SKM-1 treated with dmso at 0.1 percent for 144 hours (cell line): ENCODE measurements at regions not wholly inside any gene's neighbourhood (a gene's known extent, or its start where the extent isn't known, plus 50 kb on each side); places are given as distances from the start of the nearest gene placed in this dataset.

Experiments used
- DNase-seq: peaks from one replicate; lab custom pipeline; 2025; ENCODE audit not compliant: unreplicated experiment; lab: John Stamatoyannopoulos, UW

- no peak for DNase-seq
Observed at GRCh38 chr20:10802236-10802635, 128.4 kb upstream of the JAG1 start.

GRCh38 chr20:10805764-10806163, 132.0 kb upstream of the JAG1 start:
- DNase-seq: no peak

- no peak for DNase-seq
Observed at GRCh38 chr20:10806539-10806938, 132.7 kb upstream of the JAG1 start.

- no peak for DNase-seq
Observed at GRCh38 chr20:10807013-10807412, 133.2 kb upstream of the JAG1 start.

GRCh38 chr20:10812759-10813327, 139.0 kb upstream of the JAG1 start:
- DNase-seq: no peak

DNA sequence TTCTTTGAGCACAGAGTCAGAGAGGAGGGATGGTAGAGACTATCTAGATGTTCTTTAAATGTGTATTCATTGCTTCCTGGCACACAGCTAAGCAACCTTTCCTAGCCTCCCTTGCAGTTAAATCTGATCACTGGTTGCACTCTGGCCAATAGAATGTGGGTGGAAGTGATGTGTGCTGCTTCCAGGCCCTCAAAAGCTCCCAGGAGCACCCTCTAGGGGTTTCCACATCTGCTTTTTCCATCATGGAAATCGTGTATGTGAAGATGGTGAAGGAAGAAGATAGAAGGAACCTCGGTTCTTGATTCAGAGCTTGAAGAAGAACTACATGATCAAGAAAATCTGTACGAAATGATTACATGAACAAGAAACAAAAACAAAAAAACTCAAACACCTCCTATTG, 149.8 kb upstream of the JAG1 start:
- DNase-seq: no peak

DNA sequence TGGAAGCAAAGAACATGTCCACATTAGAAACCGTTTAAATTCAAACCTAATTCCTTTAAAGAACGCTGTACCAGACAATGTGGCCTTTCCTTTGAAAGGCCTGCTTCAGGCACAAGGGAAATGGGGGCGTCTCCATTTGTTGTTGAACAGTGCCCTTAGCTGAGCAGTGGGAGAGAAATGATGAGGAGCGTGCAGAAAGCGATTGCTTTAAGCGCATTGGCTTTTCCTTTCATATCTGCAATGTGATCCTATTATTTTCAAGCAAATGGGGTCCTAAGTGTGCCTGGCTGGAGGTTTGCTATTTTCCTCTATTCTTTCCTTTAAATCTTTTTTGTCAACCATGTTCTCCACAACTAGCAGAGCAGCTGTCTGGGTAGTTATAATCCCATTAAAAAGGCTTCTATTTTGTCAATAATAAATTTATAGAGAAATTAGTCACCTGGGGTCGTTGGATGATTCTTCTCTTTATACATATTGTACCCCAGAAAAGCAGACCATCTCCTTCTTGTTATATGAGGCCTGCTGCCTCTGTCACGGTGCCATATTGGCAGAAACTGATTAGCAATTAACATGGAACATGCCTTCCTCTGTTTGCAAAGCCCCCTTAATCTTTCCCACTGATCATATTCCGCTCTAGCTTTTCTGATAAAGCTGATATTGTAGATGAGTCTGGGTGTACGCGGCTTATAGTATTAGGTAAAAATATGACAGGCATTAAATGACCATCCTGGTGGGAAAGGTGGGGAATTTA, 151.1 kb upstream of the JAG1 start:
- DNase-seq: no peak

GRCh38 chr20:10826111-10826510, 152.3 kb upstream of the JAG1 start:
- no peak for DNase-seq

- DNase-seq: no peak
Observed at GRCh38 chr20:10828180-10828579, 154.4 kb upstream of the JAG1 start.

DNA sequence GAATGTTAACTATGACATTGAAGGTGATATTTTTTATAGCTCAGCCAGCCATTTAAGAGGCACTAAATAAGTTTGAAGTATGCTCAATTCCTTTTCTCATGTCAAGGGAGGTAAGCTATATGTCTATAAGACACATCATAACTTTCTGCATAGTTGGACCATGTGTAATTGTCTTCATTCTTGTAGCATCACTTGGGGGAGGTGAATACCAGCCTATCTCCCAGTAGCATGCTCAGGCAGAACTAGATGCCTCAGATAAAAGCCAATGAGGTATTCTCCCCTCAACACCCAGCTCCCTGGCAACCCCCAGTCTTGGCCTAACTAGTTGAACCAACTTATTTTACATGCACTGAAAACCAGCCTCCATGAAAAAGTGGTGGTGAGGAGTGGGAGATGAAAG, 158.3 kb upstream of the JAG1 start:
- DNase-seq: no peak

DNA sequence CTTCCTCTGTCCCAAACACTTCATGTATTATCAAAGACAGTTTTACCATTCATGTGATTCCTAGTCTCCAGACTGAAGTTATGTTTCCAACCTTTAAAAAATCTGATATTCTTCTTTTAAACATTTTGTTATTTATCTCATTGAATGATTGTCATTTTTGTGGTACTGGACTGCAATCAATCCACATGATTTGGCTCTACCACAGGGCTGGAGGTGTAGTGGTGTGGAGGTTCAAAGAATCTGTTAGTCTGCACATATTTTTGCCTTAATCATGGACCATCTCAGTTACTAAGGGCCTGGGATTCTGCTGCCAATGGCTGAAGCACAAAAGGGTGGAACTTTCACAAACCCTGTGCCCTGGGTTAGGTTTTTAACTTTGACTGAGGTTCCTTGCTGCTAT, 164.1 kb upstream of the JAG1 start:
- DNase-seq: no peak

GRCh38 chr20:10842116-10842515, 168.3 kb upstream of the JAG1 start:
- no peak for DNase-seq

- DNase-seq: no peak
Observed at GRCh38 chr20:10843146-10843711, 169.4 kb upstream of the JAG1 start.

DNA sequence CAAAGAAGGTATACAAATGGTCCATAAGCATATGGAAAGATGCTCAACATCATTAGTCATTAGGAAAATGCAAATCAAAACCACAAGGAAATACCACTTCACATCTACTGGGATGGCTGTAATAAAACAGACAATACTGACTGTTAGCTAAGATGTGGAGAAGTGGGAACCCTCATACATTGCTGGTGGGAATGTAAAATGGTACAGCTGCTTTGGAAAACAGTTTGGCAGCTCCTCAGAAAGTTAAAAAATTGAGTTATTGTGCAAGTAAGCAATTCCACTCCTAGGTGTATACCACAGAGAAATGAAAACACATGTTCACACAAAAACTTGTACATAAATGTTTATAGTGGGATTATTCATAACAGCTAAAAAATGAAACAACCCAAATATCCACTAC, 173.0 kb upstream of the JAG1 start:
- DNase-seq: no peak

- DNase-seq: no peak
Observed at GRCh38 chr20:10848810-10849370, 175.1 kb upstream of the JAG1 start.

DNA sequence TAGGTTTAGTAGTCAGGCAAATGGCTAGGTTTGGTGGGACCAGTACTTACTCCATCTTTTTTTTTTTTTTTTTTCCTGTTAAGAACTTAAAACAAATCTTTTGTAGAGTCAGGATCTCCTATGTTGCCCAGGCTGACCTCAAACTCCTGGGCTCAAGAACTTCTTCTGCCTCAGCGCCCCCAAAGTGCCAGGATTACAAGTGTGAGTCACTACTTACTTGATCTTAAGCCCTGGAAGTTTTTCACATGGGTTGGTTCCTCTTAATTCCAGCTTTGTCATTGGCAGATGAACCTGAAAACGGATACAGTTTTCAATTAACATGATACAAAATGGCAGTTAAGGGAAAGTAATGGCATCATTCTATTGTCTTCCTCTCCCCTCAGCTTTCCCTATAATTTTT, 179.4 kb upstream of the JAG1 start:
- DNase-seq: no peak

GRCh38 chr20:10853731-10854130, 179.9 kb upstream of the JAG1 start:
- no peak for DNase-seq

GRCh38 chr20:10854976-10855375, 181.2 kb upstream of the JAG1 start:
- no peak for DNase-seq

- DNase-seq: peak; percentile 1
Observed at GRCh38 chr20:10855778-10856177, 182.0 kb upstream of the JAG1 start.

DNA sequence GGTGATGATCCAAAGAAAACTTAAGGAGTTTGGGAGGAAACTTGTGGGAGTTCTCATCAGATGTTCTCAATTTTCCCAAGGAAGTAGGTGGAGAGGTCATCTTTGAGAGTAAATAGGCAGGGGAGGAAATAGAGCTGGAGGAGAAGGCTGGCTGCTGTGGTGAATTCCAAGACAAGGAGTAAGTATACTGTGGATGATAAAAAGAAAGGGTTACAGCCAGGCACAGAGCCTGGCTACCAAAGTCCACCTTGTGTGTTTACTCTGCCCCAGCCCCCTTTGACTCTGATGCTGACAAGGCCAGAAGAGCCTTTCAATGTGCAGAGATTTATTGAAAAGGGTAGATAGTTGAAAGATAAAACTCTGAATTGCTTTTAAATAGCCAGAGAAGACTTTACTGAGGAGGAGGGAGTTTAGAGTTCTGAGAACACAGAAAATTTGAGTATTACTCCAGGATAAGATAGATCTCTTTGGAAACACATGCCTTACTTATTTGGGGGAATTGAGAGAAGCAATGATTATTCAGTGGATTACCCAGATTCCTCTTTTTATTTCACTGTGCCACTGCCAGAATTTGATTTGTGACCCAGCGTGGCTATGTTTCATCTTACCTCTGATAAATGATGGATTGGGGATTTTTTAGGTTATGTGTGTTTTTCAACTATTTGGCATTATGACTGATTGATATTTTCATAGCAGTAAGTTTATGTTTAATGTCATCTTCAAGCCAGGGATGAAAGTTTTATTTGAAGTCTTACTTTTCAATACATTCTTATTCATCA, 182.6 kb upstream of the JAG1 start:
- no peak for DNase-seq

- peak; percentile 63 for DNase-seq
Observed at GRCh38 chr20:10857352-10858070, 183.7 kb upstream of the JAG1 start.
